GM13977 (cell line): ENCODE measurements at regions not wholly inside any gene's neighbourhood (a gene's known extent, or its start where the extent isn't known, plus 50 kb on each side); places are given as distances from the start of the nearest gene placed in this dataset.
"Not testable (repeated sequence)": the region's sequence is repeated elsewhere in the genome, so short reads cannot be mapped to it uniquely, and the experiment has no call there.

Experiments
- DNase-seq: peaks from one replicate; pipeline ENCODE4 v3.0.0; 2012; ENCODE audit warnings: low spot score
- in situ Hi-C: fragments of 300-500 bp; cut with MboI; formaldehyde crosslinking; loops from one replicate; pipeline ENCODE4 v1.12.0; 2022; ENCODE audit warnings: low sequenced_read_pairs, low pct_unique_long_range_greater_than_20kb, mixed read lengths, inconsistent platforms; ENCODE audit not compliant: unreplicated experiment
- TF ChIP-seq, protein P1 (sequence below): IDR thresholded peaks from 2 replicates; pipeline ENCODE4 v1.5.1; 2012; ENCODE audit warnings: mild to moderate bottlenecking, control low read depth; ENCODE audit not compliant: insufficient read depth; ENCODE audit errors: extremely low read depth, missing control alignments

DNA sequence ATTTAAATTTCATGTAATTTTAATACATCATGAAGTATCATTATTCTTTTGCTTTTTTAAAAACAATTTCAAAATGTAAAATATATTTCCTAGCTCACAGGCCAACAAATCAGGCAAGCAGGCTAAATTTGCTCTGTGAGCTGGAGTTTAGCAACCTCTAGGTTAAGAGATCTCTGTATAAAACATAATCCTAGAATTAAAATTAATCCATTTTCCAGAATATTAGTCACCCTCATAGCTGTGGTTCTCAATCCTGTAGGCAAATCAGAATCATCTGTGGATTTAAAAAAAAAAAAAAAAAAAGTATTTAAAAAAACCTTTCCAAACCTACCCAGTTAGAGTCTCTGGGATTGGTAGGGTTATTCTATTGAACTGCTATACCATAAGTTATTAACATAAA lies 209.7 kb downstream of the MINAR1 start:
- TF ChIP-seq, protein P1, sequence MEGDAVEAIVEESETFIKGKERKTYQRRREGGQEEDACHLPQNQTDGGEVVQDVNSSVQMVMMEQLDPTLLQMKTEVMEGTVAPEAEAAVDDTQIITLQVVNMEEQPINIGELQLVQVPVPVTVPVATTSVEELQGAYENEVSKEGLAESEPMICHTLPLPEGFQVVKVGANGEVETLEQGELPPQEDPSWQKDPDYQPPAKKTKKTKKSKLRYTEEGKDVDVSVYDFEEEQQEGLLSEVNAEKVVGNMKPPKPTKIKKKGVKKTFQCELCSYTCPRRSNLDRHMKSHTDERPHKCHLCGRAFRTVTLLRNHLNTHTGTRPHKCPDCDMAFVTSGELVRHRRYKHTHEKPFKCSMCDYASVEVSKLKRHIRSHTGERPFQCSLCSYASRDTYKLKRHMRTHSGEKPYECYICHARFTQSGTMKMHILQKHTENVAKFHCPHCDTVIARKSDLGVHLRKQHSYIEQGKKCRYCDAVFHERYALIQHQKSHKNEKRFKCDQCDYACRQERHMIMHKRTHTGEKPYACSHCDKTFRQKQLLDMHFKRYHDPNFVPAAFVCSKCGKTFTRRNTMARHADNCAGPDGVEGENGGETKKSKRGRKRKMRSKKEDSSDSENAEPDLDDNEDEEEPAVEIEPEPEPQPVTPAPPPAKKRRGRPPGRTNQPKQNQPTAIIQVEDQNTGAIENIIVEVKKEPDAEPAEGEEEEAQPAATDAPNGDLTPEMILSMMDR = no peak
- DNase-seq = no peak
- in situ Hi-C loops = no loop called here

DNA sequence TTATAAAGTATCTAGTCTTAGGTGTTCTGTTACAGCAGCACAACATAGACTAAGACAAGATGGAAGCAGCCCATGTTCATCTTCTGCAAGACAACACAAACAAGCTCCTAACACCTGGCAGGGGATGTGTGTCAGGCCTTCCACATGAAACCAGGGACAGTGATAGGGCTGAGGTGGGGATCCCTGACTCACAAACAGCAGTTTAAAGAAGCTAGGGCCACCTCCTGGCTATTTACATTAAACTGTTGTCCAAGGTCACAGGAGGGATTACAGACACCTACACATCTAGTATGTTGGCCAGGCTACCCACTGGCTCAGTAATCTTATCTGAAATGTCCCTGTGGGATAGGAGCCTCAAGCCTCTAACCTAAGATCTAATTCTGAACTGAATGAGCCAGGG lies 211.3 kb downstream of the MINAR1 start:
- DNase-seq = no peak
- in situ Hi-C loops = no loop called here
- TF ChIP-seq, protein P1 = no peak

DNA sequence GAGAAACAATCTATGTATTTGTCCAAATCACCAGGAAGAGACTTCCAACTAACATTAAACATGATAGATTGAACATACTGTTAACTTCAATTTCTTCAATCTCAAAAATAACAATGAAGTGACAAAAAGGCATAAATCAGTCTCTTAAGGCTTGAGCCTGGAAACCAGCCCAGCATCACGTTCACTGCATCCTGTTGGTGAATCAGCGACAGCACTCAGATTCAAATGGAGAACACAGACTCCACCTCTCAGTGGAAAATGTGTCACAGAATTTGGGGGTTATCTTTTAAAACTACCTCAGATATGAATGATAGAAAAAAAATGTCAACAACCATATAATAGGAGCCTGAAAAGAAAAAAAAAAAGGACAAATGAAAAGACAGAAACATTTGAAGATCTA lies 212.0 kb downstream of the MINAR1 start:
- in situ Hi-C loops = no loop called here
- DNase-seq = no peak
- TF ChIP-seq, protein P1 = no peak

DNA sequence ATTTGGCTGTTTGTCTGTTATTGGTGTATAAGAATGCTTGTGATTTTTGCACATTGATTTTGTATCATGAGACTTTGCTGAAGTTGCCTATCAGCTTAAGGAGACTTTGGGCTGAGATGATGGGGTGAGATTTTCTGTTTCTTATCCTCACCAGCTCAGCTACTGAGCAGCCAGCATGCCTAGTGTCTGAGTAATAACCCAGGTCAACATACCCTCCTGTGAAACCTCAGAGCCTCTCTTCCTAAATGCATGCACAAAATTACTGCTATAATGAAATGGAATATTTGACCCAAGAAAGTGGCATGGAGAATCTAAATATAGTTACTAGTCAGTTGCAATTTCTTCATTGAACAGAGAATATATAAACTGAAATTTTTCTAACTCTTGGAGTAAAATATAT lies 220.8 kb downstream of the MINAR1 start:
- DNase-seq, in situ Hi-C loops: not testable (repeated sequence)

DNA sequence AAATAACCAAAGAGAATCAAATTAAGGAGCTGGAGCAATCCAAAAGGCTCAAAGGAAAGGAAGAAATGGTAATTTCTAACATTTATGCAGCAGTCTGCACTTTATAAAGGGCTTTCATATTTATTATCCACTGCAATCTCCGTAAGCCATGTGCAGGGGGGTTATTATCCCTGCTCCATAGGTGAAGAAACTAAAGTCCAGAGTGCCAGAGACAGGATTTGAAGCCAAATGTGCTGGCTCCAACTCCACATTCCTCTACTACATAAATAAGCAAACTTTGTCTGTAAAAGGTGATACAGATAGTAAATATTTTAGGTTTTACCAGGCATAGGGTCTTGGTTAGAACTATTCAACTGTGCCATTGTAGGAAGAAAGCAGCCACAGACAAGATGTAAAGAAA lies 221.4 kb downstream of the MINAR1 start:
- in situ Hi-C loops = no loop called here
- TF ChIP-seq, protein P1 = no peak
- DNase-seq = no peak

DNA sequence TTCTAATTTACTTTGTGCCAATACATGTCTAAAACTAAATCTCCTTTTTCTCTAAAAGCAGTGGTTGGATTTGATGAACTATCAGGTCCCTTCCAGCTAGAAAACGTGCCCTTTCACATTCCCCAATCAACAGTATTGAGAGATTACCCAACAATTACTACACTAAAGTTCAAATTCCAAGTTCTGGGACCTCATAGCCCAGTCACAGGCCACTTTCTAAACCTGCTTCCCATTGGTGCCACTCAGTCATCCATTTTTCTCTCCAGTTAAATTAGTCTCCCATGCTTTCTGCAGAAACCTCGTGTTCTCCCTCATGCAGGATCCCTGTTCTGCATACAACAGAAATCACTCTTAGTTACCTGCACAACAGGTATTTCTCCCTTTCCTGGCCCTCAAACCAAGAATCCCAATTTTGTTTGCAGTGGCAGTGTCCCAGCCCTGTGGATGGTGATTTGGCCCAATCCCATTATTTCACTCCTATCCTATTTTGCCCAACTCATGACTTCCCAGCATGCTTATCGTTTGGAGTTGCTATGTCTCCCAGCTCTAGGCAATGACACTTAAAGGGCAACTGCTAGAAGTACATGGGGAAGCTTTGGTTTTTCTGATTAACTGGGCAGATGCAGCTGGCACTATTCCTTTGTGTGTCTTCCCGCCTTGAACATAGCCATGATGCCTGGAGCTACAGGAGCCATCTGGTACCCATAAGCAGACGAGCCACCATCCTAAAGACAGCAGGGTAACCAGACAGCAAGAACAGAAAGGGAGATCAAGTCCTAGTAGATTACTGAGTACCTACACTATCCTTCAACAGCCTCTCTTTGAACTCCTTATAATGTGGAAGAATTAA lies 224.2 kb downstream of the MINAR1 start:
- in situ Hi-C loops = no loop called here
- no peak for DNase-seq
- TF ChIP-seq, protein P1 = no peak

DNA sequence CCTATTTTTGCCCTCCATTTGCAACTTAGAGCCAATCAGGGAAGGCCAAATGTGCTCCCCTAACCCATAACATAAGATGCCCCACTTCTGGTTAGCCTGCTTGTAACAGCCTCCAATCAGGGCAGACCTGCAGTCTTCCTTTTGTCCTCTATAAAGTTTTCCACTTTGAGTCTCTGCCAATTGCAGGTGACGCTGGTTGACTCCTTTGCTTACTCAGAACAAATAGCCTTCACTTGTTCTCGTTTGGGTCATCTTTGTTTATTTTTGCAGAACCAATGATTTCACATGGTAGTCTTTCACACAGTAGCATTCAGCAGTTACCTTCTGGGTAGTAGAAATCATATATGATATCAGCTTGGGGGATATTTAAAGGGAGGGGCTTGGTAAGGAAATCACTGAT lies 225.6 kb downstream of the MINAR1 start:
- in situ Hi-C loops = no loop called here
- no peak for DNase-seq
- TF ChIP-seq, protein P1 = no peak
